Vagina (tissue), 2 donors: ENCODE measurements at regions not wholly inside any gene's neighbourhood (a gene's known extent, or its start where the extent isn't known, plus 50 kb on each side); places are given as distances from the start of the nearest gene placed in this dataset.
"Not testable (repeated sequence)": the region's sequence is repeated elsewhere in the genome, so short reads cannot be mapped to it uniquely, and the experiment has no call there.

Experiments used
- DNase-seq, 2 donors: peaks; one replicate each; pipeline ENCODE4 v3.0.0-alpha.2; 2017; ENCODE audit errors: extremely low spot score in 2 of 2
- H3K27ac ChIP-seq: fragments of 200-600 bp; sonication (generic); one replicate; pipeline ENCODE4 v1.5.1; 2019
- H3K27me3 ChIP-seq: fragments of 200-600 bp; sonication (generic); one replicate; pipeline ENCODE4 v1.5.1; 2019
- H3K36me3 ChIP-seq, 2 donors: fragments of 200-600 bp; sonication (generic); one replicate each; pipeline ENCODE4 v1.5.1; 2017 to 2019
- H3K4me1 ChIP-seq: fragments of 200-600 bp; sonication (generic); one replicate; pipeline ENCODE4 v1.5.1; 2019
- H3K4me3 ChIP-seq, 2 donors: fragments of 200-600 bp; sonication (generic); 1 replicate in 1 of 2; 2 replicates in 1 of 2; pipeline ENCODE4 v1.5.1; 2016 to 2019
- H3K9me3 ChIP-seq: fragments of 200-600 bp; sonication (generic); one replicate; pipeline ENCODE4 v1.5.1; 2019
- POLR2A ChIP-seq, 2 donors: fragments of 450-650 bp; IDR thresholded peaks; one replicate each; pipeline ENCODE4 v1.6.1; 2017; ENCODE audit warnings: antibody characterized with exemption in 2 of 2, mild to moderate bottlenecking in 2 of 2, moderate library complexity in 2 of 2
- POLR2AphosphoS5 ChIP-seq, 2 donors: sonication (generic); formaldehyde crosslinking; IDR thresholded peaks; one replicate each; pipeline ENCODE4 v1.9.0; 2017; ENCODE audit warnings: antibody characterized with exemption in 2 of 2, mild to moderate bottlenecking in 2 of 2, low read depth in 1 of 2; ENCODE audit not compliant: insufficient read depth in 1 of 2
- intact Hi-C: fragments of 100-400 bp; cut with DNase I; formaldehyde crosslinking; loops from one replicate; pipeline ENCODE4 v1.15.1; 2023
- TF ChIP-seq, protein P1 (sequence below), 3 experiments: fragments of 450-650 bp in 2 of 3; fragments of 200-600 bp in 1 of 3; sonication (generic) in 1 of 3; IDR thresholded peaks; one replicate each; pipeline ENCODE4 v1.5.1; 2017 to 2019; ENCODE audit warnings: antibody characterized with exemption in 3 of 3, mild to moderate bottlenecking in 2 of 3, moderate library complexity in 2 of 3

DNA sequence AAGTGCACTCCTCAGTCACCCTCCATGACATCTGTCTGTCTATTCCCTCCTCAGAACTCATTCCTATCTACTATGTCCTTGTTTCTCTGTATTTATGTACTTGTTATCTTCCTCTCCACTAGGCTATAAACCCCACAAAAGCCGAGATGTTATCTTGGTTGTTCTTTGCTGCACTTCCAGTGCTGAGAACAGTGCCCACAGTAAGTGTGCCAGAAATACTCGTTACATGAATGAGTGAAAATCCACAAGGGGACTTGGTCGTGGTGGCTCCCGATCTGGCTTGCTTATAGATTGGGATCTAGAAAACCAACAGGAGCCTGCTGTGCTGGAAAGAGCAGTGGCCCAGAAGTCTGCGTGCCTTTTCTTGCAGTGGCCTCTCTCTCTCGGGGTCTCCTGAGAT lies 111.9 kb upstream of the PRMT8 start:
- H3K4me3 ChIP-seq, result no peak overlapping the region
- H3K9me3 ChIP-seq, result no peaks in the 10 kb centered on the region
- no peaks in the 10 kb centered on the region for H3K36me3 ChIP-seq
- no peak for TF ChIP-seq POLR2AphosphoS5 (IDR thresholded peaks at IDR 0.05; ENCODE audit: insufficient read depth in 1 of 2, low read depth in 1 of 2)
- TF ChIP-seq, protein P1, sequence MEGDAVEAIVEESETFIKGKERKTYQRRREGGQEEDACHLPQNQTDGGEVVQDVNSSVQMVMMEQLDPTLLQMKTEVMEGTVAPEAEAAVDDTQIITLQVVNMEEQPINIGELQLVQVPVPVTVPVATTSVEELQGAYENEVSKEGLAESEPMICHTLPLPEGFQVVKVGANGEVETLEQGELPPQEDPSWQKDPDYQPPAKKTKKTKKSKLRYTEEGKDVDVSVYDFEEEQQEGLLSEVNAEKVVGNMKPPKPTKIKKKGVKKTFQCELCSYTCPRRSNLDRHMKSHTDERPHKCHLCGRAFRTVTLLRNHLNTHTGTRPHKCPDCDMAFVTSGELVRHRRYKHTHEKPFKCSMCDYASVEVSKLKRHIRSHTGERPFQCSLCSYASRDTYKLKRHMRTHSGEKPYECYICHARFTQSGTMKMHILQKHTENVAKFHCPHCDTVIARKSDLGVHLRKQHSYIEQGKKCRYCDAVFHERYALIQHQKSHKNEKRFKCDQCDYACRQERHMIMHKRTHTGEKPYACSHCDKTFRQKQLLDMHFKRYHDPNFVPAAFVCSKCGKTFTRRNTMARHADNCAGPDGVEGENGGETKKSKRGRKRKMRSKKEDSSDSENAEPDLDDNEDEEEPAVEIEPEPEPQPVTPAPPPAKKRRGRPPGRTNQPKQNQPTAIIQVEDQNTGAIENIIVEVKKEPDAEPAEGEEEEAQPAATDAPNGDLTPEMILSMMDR (IDR thresholded peaks at IDR 0.05), result no peak
- no peak for TF ChIP-seq POLR2A (IDR thresholded peaks at IDR 0.05)
- intact Hi-C loops, result no loop called here
- no peak for DNase-seq
- H3K27me3 ChIP-seq, result no peaks in the 10 kb centered on the region
- H3K27ac ChIP-seq, result no peak overlapping the region
- peaks cover 9% of the 10 kb centered on the region for H3K4me1 ChIP-seq

DNA sequence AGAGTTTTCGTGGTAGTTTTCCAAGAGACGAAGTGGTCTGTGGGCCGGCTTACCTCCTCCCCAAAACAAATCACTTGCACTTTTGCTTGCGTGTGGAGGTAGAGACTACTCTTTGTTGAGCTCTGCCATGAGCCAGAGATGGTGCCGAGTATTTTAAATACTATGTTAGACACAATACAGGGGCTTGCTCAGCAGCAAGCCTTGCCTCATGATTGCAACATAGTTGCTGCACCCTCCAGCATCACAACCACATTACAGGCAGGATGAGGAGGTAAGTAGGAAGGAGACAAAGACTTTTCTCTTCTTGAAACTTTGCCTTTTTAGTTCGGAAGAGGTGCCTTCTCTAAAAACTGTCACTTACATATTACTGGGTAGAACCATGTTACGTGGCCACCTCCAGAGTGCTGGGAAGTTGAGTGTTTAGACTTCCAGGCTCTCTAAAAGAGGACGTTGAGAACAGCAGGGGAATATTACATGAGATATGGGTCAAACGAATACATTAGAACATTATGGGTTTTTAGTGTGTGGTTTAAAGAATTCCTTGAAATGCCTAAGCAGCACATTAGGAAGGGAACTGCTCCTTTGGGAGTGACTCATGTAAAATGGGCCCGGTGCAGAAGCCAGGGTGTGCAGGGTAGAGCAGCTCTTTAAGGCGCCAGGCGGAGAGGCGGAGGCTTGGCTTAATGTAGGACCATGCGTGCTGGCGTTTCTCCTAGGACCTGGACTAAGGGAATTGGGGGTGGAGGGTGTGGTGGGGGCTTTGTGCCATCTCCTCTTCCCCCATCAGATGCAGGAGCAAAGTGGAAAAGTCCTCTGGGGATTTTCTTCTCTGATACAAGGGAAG lies 110.6 kb upstream of the PRMT8 start:
- intact Hi-C loops, result no loop called here
- no peaks in the 10 kb centered on the region for H3K36me3 ChIP-seq
- H3K27me3 ChIP-seq, result no peaks in the 10 kb centered on the region
- no peaks in the 10 kb centered on the region for H3K9me3 ChIP-seq
- no peak for TF ChIP-seq POLR2AphosphoS5 (IDR thresholded peaks at IDR 0.05; ENCODE audit: insufficient read depth in 1 of 2, low read depth in 1 of 2)
- no peak for TF ChIP-seq POLR2A (IDR thresholded peaks at IDR 0.05)
- TF ChIP-seq, protein P1 (IDR thresholded peaks at IDR 0.05), result no peak
- peaks cover 9% of the 10 kb centered on the region for H3K4me1 ChIP-seq
- peak overlapping the region; percentile 40 for H3K27ac ChIP-seq
- DNase-seq, result peak in 1 of 2 donors; percentile 72
- H3K4me3 ChIP-seq, result no peak overlapping the region

- no peaks in the 10 kb centered on the region for H3K9me3 ChIP-seq
- H3K36me3 ChIP-seq, result no peaks in the 10 kb centered on the region
- H3K4me3 ChIP-seq, result no peak overlapping the region
- TF ChIP-seq, protein P1 (IDR thresholded peaks at IDR 0.05), result no peak
- TF ChIP-seq POLR2AphosphoS5 (IDR thresholded peaks at IDR 0.05; ENCODE audit: insufficient read depth in 1 of 2, low read depth in 1 of 2) (no peak), POLR2A (IDR thresholded peaks at IDR 0.05) (no peak)
- peaks cover 9% of the 10 kb centered on the region for H3K4me1 ChIP-seq
- DNase-seq, result peak in 1 of 2 donors; percentile 81
- no peaks in the 10 kb centered on the region for H3K27me3 ChIP-seq
- H3K27ac ChIP-seq, result peak overlapping the region; percentile 40
- intact Hi-C loops, result no loop called here
These were observed 109.7 kb upstream of the PRMT8 start for GRCh38 chr12:3381059-3382047.

- DNase-seq, result no peak
- Histone ChIP-seq H3K4me3 (no peak overlapping the region), H3K9me3 (no peaks in the 10 kb centered on the region), H3K27ac (no peak overlapping the region), H3K27me3 (no peaks in the 10 kb centered on the region), H3K4me1 (no peaks in the 10 kb centered on the region), H3K36me3 (no peaks in the 10 kb centered on the region)
- TF ChIP-seq POLR2AphosphoS5 (IDR thresholded peaks at IDR 0.05; ENCODE audit: insufficient read depth in 1 of 2, low read depth in 1 of 2), result no peak
- TF ChIP-seq, protein P1 (IDR thresholded peaks at IDR 0.05), result no peak
- no peak for TF ChIP-seq POLR2A (IDR thresholded peaks at IDR 0.05)
- intact Hi-C loops, result no loop called here
These were observed 101.0 kb upstream of the PRMT8 start for GRCh38 chr12:3389986-3390385.

DNA sequence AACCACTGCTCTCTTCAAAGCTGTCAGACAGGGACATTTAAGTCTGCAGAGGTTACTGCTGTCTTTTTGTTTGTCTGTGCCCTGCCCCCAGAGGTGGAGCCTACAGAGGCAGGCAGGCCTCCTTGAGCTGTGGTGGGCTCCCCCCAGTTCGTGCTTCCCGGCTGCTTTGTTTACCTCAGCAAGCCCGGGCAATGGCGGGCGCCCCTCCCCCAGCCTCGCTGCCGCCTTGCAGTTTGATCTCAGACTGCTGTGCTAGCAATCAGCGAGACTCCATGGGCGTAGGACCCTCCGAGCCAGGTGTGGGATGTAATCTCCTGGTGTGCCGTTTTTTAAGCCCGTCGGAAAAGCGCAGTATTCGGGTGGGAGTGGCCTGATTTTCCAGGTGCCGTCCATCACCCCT lies 93.4 kb upstream of the PRMT8 start:
- H3K27me3 ChIP-seq, H3K36me3 ChIP-seq, H3K9me3 ChIP-seq, H3K27ac ChIP-seq, H3K4me3 ChIP-seq, DNase-seq, H3K4me1 ChIP-seq, intact Hi-C loops: not testable (repeated sequence)
